Loucy (cell line): ENCODE measurements at regions not wholly inside any gene's neighbourhood (a gene's known extent, or its start where the extent isn't known, plus 50 kb on each side); places are given as distances from the start of the nearest gene placed in this dataset.

Experiments
- H2AFZ ChIP-seq: fragments of 200-600 bp; sonication (generic); 2 replicates; pipeline ENCODE4 v1.6.0; 2016; ENCODE audit warnings: antibody characterized with exemption, mild to moderate bottlenecking, low read length, moderate library complexity
- H3F3A ChIP-seq: fragments of 200-600 bp; 2 replicates; pipeline ENCODE4 v1.6.0; 2016; ENCODE audit warnings: antibody characterized with exemption, low read depth, mild to moderate bottlenecking
- H3K27me3 ChIP-seq: fragments of 200-600 bp; sonication (generic); 2 replicates; pipeline ENCODE4 v1.6.1; 2014; ENCODE audit warnings: low read length, mild to moderate bottlenecking; ENCODE audit not compliant: insufficient read depth, poor library complexity, severe bottlenecking
- H3K36me3 ChIP-seq: fragments of 200-600 bp; sonication (generic); 2 replicates; pipeline ENCODE4 v1.6.1; 2016; ENCODE audit warnings: low read length; ENCODE audit not compliant: insufficient read depth
- H3K4me1 ChIP-seq: fragments of 200-600 bp; sonication (generic); 2 replicates; pipeline ENCODE4 v1.5.1; 2014; ENCODE audit warnings: low read length, mild to moderate bottlenecking; ENCODE audit not compliant: insufficient read depth, poor library complexity, severe bottlenecking
- H3K4me2 ChIP-seq: fragments of 200-600 bp; sonication (generic); 2 replicates; pipeline ENCODE4 v1.6.0; 2014; ENCODE audit warnings: antibody characterized with exemption, low read length, low read depth, mild to moderate bottlenecking; ENCODE audit not compliant: poor library complexity, severe bottlenecking
- H3K4me3 ChIP-seq: fragments of 200-600 bp; sonication (generic); 2 replicates; pipeline ENCODE4 v1.5.1; 2014; ENCODE audit warnings: low read length, mild to moderate bottlenecking, mixed read lengths; ENCODE audit not compliant: poor library complexity, severe bottlenecking
- H3K79me2 ChIP-seq: fragments of 200-600 bp; sonication (generic); 2 replicates; pipeline ENCODE4 v1.6.1; 2014; ENCODE audit warnings: low read length; ENCODE audit not compliant: insufficient read depth
- H3K9ac ChIP-seq: fragments of 200-600 bp; sonication (generic); 2 replicates; pipeline ENCODE4 v1.6.0; 2014; ENCODE audit warnings: mild to moderate bottlenecking, low read depth, low read length, moderate library complexity; ENCODE audit not compliant: poor library complexity, severe bottlenecking
- H3K9me2 ChIP-seq: fragments of 200-600 bp; sonication (generic); replicated peaks from 2 replicates; pipeline ENCODE4 v1.6.1; 2016; ENCODE audit warnings: low read depth, low read length, mixed read lengths
- H3K9me3 ChIP-seq: fragments of 200-600 bp; sonication (generic); 2 replicates; pipeline ENCODE4 v1.6.1; 2014; ENCODE audit warnings: mild to moderate bottlenecking, antibody characterized with exemption, low read length, low read depth; ENCODE audit not compliant: insufficient read depth
- H4K20me1 ChIP-seq: fragments of 200-600 bp; sonication (generic); 2 replicates; pipeline ENCODE4 v1.6.0; 2014; ENCODE audit warnings: antibody characterized with exemption, low read length, mild to moderate bottlenecking; ENCODE audit not compliant: insufficient read depth, poor library complexity, severe bottlenecking
- EZH2phosphoT487 ChIP-seq: fragments of 200-600 bp; IDR thresholded peaks from 2 replicates; pipeline ENCODE4 v1.6.1; 2018; ENCODE audit warnings: antibody characterized with exemption, mild to moderate bottlenecking, moderate library complexity, borderline replicate concordance
- TF ChIP-seq, protein P1 (sequence below): fragments of 200-600 bp; sonication (generic); conservative IDR thresholded peaks from 2 replicates; pipeline ENCODE4 v1.5.1; 2014; ENCODE audit warnings: mild to moderate bottlenecking, antibody characterized with exemption, low read length

- no peaks in the 10 kb centered on the region for H3K79me2 ChIP-seq
- no peak overlapping the region for H3K4me2 ChIP-seq
- H3K4me1 ChIP-seq = no peaks in the 10 kb centered on the region
- no peaks in the 10 kb centered on the region for H3K27me3 ChIP-seq
- H4K20me1 ChIP-seq = no peaks in the 10 kb centered on the region
- no peak for TF ChIP-seq EZH2phosphoT487
- TF ChIP-seq, protein P1, sequence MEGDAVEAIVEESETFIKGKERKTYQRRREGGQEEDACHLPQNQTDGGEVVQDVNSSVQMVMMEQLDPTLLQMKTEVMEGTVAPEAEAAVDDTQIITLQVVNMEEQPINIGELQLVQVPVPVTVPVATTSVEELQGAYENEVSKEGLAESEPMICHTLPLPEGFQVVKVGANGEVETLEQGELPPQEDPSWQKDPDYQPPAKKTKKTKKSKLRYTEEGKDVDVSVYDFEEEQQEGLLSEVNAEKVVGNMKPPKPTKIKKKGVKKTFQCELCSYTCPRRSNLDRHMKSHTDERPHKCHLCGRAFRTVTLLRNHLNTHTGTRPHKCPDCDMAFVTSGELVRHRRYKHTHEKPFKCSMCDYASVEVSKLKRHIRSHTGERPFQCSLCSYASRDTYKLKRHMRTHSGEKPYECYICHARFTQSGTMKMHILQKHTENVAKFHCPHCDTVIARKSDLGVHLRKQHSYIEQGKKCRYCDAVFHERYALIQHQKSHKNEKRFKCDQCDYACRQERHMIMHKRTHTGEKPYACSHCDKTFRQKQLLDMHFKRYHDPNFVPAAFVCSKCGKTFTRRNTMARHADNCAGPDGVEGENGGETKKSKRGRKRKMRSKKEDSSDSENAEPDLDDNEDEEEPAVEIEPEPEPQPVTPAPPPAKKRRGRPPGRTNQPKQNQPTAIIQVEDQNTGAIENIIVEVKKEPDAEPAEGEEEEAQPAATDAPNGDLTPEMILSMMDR = no peak
- no peak overlapping the region for H2AFZ ChIP-seq
- H3K9ac ChIP-seq = no peak overlapping the region
- no peak overlapping the region for H3K4me3 ChIP-seq
- no peaks in the 10 kb centered on the region for H3K36me3 ChIP-seq
- H3K9me3 ChIP-seq = no peaks in the 10 kb centered on the region
- no peaks in the 10 kb centered on the region for H3K9me2 ChIP-seq
- H3F3A ChIP-seq = no peaks in the 10 kb centered on the region
These were observed 508.9 kb upstream of the POU3F3 start for GRCh38 chr2:104344985-104345384.

DNA sequence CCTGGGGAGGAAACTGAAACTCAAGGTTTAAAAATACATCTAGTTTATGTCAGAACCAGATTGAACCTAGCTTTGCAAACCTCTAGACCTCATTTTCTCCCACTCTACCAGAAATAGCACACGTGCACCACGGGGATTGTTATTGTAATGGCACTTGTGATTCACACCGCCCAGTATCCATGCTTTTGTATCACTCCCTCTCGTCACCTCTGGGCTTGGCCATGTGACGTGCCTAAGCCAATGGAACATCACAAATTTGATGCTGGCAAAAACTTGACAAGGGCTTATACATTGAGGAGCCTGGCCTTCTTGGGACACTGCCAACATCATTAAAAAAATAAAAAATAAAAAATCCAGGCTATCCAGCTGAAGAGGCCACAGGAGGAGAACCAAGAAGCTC is 495.8 kb upstream of the POU3F3 start:
- H3K27me3 ChIP-seq = no peaks in the 10 kb centered on the region
- H3K9ac ChIP-seq = no peak overlapping the region
- H3K9me2 ChIP-seq = no peaks in the 10 kb centered on the region

GRCh38 chr2:104361414-104361813 is 492.5 kb upstream of the POU3F3 start:
- Histone ChIP-seq H3K4me1 (no peaks in the 10 kb centered on the region), H3K4me2 (no peak overlapping the region), H3K36me3 (no peaks in the 10 kb centered on the region), H4K20me1 (no peaks in the 10 kb centered on the region), H2AFZ (no peak overlapping the region), H3K9me3 (no peaks in the 10 kb centered on the region), H3K9ac (no peak overlapping the region), H3K79me2 (no peaks in the 10 kb centered on the region), H3K9me2 (no peaks in the 10 kb centered on the region), H3K4me3 (no peak overlapping the region), H3F3A (no peaks in the 10 kb centered on the region), H3K27me3 (no peaks in the 10 kb centered on the region)
- no peak for TF ChIP-seq EZH2phosphoT487
- TF ChIP-seq, protein P1 = no peak

More for the DNA sequence above, 495.8 kb upstream of the POU3F3 start:
- TF ChIP-seq, protein P1 = no peak
- H3K4me3 ChIP-seq = no peak overlapping the region
- H3F3A ChIP-seq = no peaks in the 10 kb centered on the region
- H3K36me3 ChIP-seq = no peaks in the 10 kb centered on the region
- no peaks in the 10 kb centered on the region for H3K79me2 ChIP-seq
- no peak overlapping the region for H3K4me2 ChIP-seq
- no peaks in the 10 kb centered on the region for H3K9me3 ChIP-seq
- no peaks in the 10 kb centered on the region for H4K20me1 ChIP-seq
- no peaks in the 10 kb centered on the region for H3K4me1 ChIP-seq
- no peak overlapping the region for H2AFZ ChIP-seq
